Neural progenitor cell (in vitro differentiated cells): ENCODE measurements at regions not wholly inside any gene's neighbourhood (a gene's known extent, or its start where the extent isn't known, plus 50 kb on each side); places are given as distances from the start of the nearest gene placed in this dataset.

ENCODE experiments used
- DNase-seq: peaks from one replicate; pipeline ENCODE4 v3.0.0-alpha.2; 2016; ENCODE audit warnings: low spot score
- H2AFZ ChIP-seq: fragments of 200-600 bp; sonication (generic); replicated peaks from 2 replicates; pipeline ENCODE4 v1.6.1; 2016; ENCODE audit warnings: antibody characterized with exemption
- H3F3A ChIP-seq: fragments of 200-600 bp; sonication (generic); 2 replicates; pipeline ENCODE4 v1.6.1; 2016; ENCODE audit warnings: antibody characterized with exemption, low read depth
- H3K27ac ChIP-seq: fragments of 200-600 bp; sonication (generic); 2 replicates; pipeline ENCODE4 v1.5.1; 2016; ENCODE audit warnings: mild to moderate bottlenecking
- H3K27me3 ChIP-seq: fragments of 200-600 bp; sonication (generic); 2 replicates; pipeline ENCODE4 v1.6.1; 2016; ENCODE audit warnings: mild to moderate bottlenecking, moderate library complexity
- H3K36me3 ChIP-seq: fragments of 200-600 bp; sonication (generic); 2 replicates; pipeline ENCODE4 v1.5.1; 2016
- H3K4me1 ChIP-seq: fragments of 200-600 bp; sonication (generic); 2 replicates; pipeline ENCODE4 v1.6.1; 2016; ENCODE audit warnings: mixed run types
- H3K4me2 ChIP-seq: fragments of 200-600 bp; sonication (generic); 2 replicates; pipeline ENCODE4 v1.6.1; 2016
- H3K4me3 ChIP-seq: fragments of 200-600 bp; sonication (generic); 2 replicates; pipeline ENCODE4 v1.5.1; 2016
- H3K79me2 ChIP-seq: fragments of 200-600 bp; sonication (generic); 2 replicates; pipeline ENCODE4 v1.6.1; 2016; ENCODE audit warnings: low read depth
- H3K9ac ChIP-seq: fragments of 200-600 bp; sonication (generic); 2 replicates; pipeline ENCODE4 v1.6.1; 2016
- H3K9me3 ChIP-seq: fragments of 200-600 bp; sonication (generic); 2 replicates; pipeline ENCODE4 v1.5.1; 2016; ENCODE audit warnings: low read depth
- H4K20me1 ChIP-seq: fragments of 200-600 bp; sonication (generic); 2 replicates; pipeline ENCODE4 v1.6.1; 2016; ENCODE audit warnings: low read depth
- H3K27ac Mint-ChIP-seq: 3 replicates; pipeline ENCODE4 v1.8.0; 2021; ENCODE audit warnings: mixed read lengths
- H3K27me3 Mint-ChIP-seq: 2 replicates; pipeline ENCODE4 v1.8.0; 2022; ENCODE audit warnings: low read depth, mild to moderate bottlenecking, inconsistent platforms, moderate library complexity, mixed read lengths; ENCODE audit not compliant: insufficient read depth
- H3K36me3 Mint-ChIP-seq: 3 replicates; pipeline ENCODE4 v1.8.0; 2021; ENCODE audit warnings: mixed read lengths
- H3K4me1 Mint-ChIP-seq: 3 replicates; pipeline ENCODE4 v1.8.0; 2021; ENCODE audit warnings: mixed read lengths
- H3K4me3 Mint-ChIP-seq: 3 replicates; pipeline ENCODE4 v1.8.0; 2021; ENCODE audit warnings: mild to moderate bottlenecking, moderate library complexity, mixed read lengths
- H3K9me3 Mint-ChIP-seq: 3 replicates; pipeline ENCODE4 v1.8.0; 2020; ENCODE audit warnings: mixed read lengths
- EZH2 ChIP-seq: fragments of 200-600 bp; sonication (generic); IDR thresholded peaks from 2 replicates; pipeline ENCODE4 v1.6.1; 2017; ENCODE audit warnings: antibody characterized with exemption, mild to moderate bottlenecking, moderate library complexity
- EZH2phosphoT487 ChIP-seq: fragments of 200-600 bp; sonication (generic); IDR thresholded peaks from 2 replicates; pipeline ENCODE4 v1.6.1; 2017; ENCODE audit warnings: antibody characterized with exemption
- TF ChIP-seq, protein P1 (sequence below): fragments of 200-600 bp; sonication (generic); IDR thresholded peaks from 2 replicates; pipeline ENCODE4 v1.5.1; 2017; ENCODE audit warnings: antibody characterized with exemption, mild to moderate bottlenecking

DNA sequence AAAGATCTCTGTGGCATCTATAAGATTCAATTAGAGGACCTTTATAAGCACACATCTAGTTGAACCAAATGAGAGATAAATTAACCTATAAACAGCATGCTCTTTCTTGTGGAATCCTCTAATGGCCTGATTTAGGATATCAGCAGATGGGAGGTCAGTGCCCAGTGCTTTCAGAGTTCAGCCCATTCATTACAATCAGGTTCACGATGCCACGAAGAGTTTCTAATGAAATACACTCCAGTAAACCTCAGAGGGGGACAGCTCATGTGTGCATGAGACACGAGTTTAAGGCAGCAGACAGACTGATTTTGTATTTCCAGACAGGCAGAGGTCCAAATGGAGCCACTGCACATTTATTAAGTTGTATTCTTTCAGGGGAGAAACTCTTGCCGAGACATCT, 544.4 kb upstream of the PKN2 start:
- Histone ChIP-seq H3K9me3 (no peaks in the 10 kb centered on the region), H3K36me3 (no peaks in the 10 kb centered on the region), H4K20me1 (no peaks in the 10 kb centered on the region), H2AFZ (no peak overlapping the region), H3K4me3 (no peak overlapping the region), H3F3A (peaks cover 20% of the 10 kb centered on the region), H3K79me2 (no peaks in the 10 kb centered on the region), H3K4me2 (no peak overlapping the region), H3K27ac (no peak overlapping the region), H3K27me3 (no peaks in the 10 kb centered on the region), H3K9ac (no peak overlapping the region), H3K4me1 (peaks cover 27% of the 10 kb centered on the region)
- TF ChIP-seq EZH2 (no peak), EZH2phosphoT487 (no peak)
- TF ChIP-seq, protein P1, sequence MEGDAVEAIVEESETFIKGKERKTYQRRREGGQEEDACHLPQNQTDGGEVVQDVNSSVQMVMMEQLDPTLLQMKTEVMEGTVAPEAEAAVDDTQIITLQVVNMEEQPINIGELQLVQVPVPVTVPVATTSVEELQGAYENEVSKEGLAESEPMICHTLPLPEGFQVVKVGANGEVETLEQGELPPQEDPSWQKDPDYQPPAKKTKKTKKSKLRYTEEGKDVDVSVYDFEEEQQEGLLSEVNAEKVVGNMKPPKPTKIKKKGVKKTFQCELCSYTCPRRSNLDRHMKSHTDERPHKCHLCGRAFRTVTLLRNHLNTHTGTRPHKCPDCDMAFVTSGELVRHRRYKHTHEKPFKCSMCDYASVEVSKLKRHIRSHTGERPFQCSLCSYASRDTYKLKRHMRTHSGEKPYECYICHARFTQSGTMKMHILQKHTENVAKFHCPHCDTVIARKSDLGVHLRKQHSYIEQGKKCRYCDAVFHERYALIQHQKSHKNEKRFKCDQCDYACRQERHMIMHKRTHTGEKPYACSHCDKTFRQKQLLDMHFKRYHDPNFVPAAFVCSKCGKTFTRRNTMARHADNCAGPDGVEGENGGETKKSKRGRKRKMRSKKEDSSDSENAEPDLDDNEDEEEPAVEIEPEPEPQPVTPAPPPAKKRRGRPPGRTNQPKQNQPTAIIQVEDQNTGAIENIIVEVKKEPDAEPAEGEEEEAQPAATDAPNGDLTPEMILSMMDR = no peak
- Mint-ChIP-seq H3K27ac (no peak overlapping the region), H3K27me3 (no peaks in the 10 kb centered on the region), H3K4me3 (no peak overlapping the region), H3K4me1 (peaks cover 3% of the 10 kb centered on the region), H3K36me3 (no peaks in the 10 kb centered on the region), H3K9me3 (no peaks in the 10 kb centered on the region)
- no peak for DNase-seq

DNA sequence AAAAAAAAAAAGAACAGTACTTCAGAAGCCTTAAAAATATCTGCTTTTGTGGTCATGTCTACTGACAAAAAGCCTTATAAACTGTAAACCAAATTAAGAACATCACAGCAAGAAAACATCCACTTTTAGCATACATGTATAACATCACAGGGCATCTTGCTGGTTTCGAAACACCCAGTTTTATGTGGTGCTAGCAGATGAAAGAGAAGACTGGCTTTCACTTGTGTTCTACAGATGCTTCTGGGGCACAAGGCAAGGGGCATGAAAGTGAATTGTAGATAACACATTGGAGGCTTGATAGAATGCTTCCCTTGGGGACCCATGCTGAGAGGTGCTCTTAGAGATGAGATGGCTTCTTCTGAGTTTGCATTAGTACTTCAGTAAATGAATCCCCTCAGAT, 543.7 kb upstream of the PKN2 start:
- H3K27ac Mint-ChIP-seq = no peak overlapping the region
- peaks cover 13% of the 10 kb centered on the region for H3F3A ChIP-seq
- no peaks in the 10 kb centered on the region for H3K36me3 Mint-ChIP-seq
- H3K27ac ChIP-seq = no peak overlapping the region
- H3K4me3 Mint-ChIP-seq = no peak overlapping the region
- no peak overlapping the region for H3K4me3 ChIP-seq
- H4K20me1 ChIP-seq = no peaks in the 10 kb centered on the region
- H3K4me1 Mint-ChIP-seq = peaks cover 3% of the 10 kb centered on the region
- no peak overlapping the region for H3K9ac ChIP-seq
- no peaks in the 10 kb centered on the region for H3K9me3 ChIP-seq
- no peaks in the 10 kb centered on the region for H3K27me3 Mint-ChIP-seq
- H3K36me3 ChIP-seq = no peaks in the 10 kb centered on the region
- H3K4me1 ChIP-seq = peaks cover 20% of the 10 kb centered on the region
- no peak overlapping the region for H3K4me2 ChIP-seq
- DNase-seq = no peak
- H3K9me3 Mint-ChIP-seq = no peaks in the 10 kb centered on the region
- no peak overlapping the region for H2AFZ ChIP-seq
- TF ChIP-seq, protein P1 = no peak
- TF ChIP-seq EZH2 = no peak
- TF ChIP-seq EZH2phosphoT487 = no peak
- no peaks in the 10 kb centered on the region for H3K27me3 ChIP-seq
- no peaks in the 10 kb centered on the region for H3K79me2 ChIP-seq

DNA sequence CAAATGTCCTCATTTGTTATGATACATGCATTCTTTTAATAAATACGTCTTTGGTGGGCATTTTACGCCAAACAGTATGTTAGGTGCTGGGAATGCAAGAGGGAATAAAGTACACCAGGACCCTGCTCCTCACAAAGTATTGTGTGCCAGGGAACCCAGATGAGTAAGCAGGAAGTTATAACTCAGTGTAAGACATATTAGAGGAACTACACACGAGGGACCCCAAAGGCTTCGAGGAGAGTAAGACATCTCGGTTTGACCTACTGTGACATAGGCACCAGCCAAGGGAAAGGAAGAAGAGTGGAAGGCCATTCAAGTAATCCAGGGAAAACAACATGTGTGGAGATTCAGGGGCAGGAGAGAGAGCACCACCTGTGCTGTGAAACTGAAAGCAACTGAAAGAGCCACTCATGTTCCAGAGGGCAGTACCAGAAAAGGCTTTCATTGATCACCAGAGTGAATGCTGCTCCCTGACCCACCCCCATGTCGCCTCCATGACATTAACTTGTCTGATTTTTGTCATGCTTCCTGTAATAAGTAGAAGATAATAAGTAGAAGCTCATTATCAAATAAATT, 542.5 kb upstream of the PKN2 start:
- Mint-ChIP-seq H3K27me3 (no peaks in the 10 kb centered on the region), H3K4me3 (no peak overlapping the region), H3K4me1 (peaks cover 3% of the 10 kb centered on the region), H3K9me3 (no peaks in the 10 kb centered on the region), H3K27ac (no peak overlapping the region), H3K36me3 (no peaks in the 10 kb centered on the region)
- peaks cover 7% of the 10 kb centered on the region for H3K4me1 ChIP-seq
- H3F3A ChIP-seq = peaks cover under 1% of the 10 kb centered on the region
- TF ChIP-seq, protein P1 = no peak
- no peak for TF ChIP-seq EZH2phosphoT487
- no peak for TF ChIP-seq EZH2
- no peak overlapping the region for H3K9ac ChIP-seq
- H3K9me3 ChIP-seq = no peaks in the 10 kb centered on the region
- no peak overlapping the region for H3K4me2 ChIP-seq
- H4K20me1 ChIP-seq = no peaks in the 10 kb centered on the region
- H3K27ac ChIP-seq = no peak overlapping the region
- no peak overlapping the region for H3K4me3 ChIP-seq
- no peaks in the 10 kb centered on the region for H3K36me3 ChIP-seq
- H3K27me3 ChIP-seq = no peaks in the 10 kb centered on the region
- peak overlapping the region; percentile 44 for H2AFZ ChIP-seq
- H3K79me2 ChIP-seq = no peaks in the 10 kb centered on the region
- no peak for DNase-seq
